ENCODE measurements at regions not wholly inside any gene's neighbourhood (a gene's known extent, or its start where the extent isn't known, plus 50 kb on each side); places are given as distances from the start of the nearest gene placed in this dataset.

- TF ChIP-seq POLR2A (IDR thresholded peaks at IDR 0.05) (no peak), CTCF (IDR thresholded peaks at IDR 0.05) (no peak)
Observed at GRCh38 chr4:8681391-8681790, 88.8 kb downstream of the CPZ start.

Data from breast epithelium (tissue), 3 donors.